Erythroblast (primary cell): ENCODE measurements at regions not wholly inside any gene's neighbourhood (a gene's known extent, or its start where the extent isn't known, plus 50 kb on each side); places are given as distances from the start of the nearest gene placed in this dataset.

ENCODE experiments used
- GATA1 ChIP-seq: IDR thresholded peaks from 2 replicates; pipeline ENCODE4 v1.6.1; 2011; ENCODE audit warnings: low read depth, mild to moderate bottlenecking, control low read depth, low read length, moderate library complexity
- POLR2A ChIP-seq: IDR thresholded peaks from 2 replicates; pipeline ENCODE4 v1.6.1; 2011; ENCODE audit warnings: mild to moderate bottlenecking, low read length

- TF ChIP-seq POLR2A = no peak
- no peak for TF ChIP-seq GATA1
These were observed 1082.2 kb downstream of the C4orf33 start for GRCh38 chr4:130178106-130178505.
